NCI-H748 (cell line): ENCODE measurements at regions not wholly inside any gene's neighbourhood (a gene's known extent, or its start where the extent isn't known, plus 50 kb on each side); places are given as distances from the start of the nearest gene placed in this dataset.
"Not testable (repeated sequence)": the region's sequence is repeated elsewhere in the genome, so short reads cannot be mapped to it uniquely, and the experiment has no call there.

Experiments
- DNase-seq: peaks from one replicate; lab custom pipeline; 2025; ENCODE audit not compliant: unreplicated experiment; lab: John Stamatoyannopoulos, UW

DNA sequence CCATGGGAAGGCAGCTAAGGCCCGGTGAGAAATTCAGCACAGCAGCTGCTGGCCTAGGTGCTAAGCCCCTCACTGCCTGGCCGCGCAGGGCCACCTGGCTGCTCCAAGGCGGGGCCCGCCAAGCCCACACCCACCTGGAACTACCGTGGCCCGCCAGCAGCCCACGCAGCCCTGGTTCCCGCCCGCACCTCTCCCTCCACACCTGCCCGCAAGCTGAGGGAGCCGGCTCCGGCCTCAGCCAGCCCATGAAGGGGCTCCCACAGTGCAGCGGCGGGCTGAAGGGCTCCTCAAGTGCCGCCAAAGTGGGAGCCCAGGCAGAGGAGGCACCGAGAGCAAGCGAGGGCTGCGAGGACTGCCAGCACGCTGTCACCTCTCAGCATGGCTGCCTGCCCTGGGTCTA is 146.9 kb upstream of the APOOL start:
- DNase-seq = not testable (repeated sequence)

DNA sequence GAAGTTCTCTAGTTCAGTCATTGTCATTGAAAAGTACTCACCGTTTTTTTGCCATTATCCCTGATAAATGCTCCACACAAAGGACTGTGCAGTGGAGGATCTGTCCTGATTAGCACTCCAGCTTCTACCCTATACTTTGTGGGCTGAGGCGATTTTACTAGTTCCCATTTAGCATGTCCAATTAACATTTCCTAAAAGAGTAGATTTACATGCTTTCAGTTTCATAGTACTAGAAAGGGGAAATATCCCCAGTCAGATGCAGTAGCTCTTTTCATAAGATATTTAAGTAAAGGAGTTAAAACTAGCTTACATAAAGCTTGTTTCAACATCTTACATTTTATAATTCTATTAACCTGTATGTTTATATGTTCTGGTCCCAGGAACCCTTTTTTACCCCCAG is 144.9 kb upstream of the APOOL start:
- not testable (repeated sequence) for DNase-seq

DNA sequence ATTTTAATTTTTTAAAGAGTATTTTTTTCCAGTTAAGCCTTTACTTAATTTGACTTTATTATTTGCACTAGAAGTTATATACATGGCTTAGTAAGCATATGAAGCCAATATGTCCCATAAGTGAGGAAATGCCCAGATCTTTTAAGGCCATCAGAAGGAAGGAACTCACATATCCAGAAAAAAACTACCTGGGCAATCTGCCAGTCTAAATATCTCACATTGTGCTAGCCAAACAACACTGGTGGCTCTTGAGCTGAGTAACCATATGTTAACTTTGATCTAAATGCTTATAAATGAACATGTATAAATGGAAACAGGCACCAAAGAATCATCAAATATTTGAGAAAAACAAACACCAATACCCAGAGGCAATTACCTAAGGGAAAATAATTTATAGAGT is 138.6 kb upstream of the APOOL start:
- DNase-seq = peak; percentile 84

DNA sequence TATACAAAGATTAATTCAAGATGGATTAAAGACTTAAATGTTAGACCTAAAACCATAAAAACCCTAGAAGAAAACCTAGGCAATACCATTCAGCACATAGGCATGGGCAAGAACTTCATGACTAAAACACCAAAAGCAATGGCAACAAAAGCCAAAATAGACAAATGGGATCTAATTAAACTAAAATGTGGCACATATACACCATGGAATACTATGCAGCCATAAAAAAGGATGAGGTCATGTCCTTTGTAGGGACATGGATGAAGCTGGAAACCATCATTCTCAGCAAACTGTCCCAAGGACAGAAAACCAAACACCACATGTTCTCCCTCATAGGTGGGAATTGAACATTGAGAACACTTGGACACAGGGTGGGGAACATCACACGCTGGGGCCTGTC is 133.4 kb upstream of the APOOL start:
- not testable (repeated sequence) for DNase-seq

DNA sequence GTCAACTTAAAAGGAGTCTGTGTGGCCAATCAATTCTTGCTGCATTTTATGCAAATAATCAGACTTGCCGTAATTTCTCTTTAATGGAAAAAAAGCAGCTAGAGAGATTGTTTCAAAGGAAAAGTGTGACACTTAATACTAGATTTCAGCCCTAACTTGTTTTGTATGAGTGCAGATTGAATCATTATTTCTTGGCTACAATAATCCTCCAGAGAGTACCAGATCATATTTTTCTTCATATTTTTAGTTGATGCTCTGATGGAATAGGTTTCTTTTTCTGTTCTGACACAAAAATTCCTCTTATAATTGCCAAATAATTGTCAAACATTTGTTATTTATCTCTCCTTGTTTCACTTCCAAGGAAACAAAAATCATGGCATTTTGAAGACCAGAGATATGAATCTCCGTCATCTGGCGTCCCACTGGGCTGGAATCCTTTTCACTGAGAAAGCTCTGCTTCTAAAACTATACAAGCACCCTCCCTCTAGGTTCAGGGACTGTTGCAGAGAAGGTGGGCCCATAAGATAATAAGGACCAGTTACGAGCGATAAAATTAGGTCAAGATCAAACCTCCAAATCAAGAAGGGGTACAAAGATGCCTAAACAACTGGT is 131.4 kb upstream of the APOOL start:
- not testable (repeated sequence) for DNase-seq

DNA sequence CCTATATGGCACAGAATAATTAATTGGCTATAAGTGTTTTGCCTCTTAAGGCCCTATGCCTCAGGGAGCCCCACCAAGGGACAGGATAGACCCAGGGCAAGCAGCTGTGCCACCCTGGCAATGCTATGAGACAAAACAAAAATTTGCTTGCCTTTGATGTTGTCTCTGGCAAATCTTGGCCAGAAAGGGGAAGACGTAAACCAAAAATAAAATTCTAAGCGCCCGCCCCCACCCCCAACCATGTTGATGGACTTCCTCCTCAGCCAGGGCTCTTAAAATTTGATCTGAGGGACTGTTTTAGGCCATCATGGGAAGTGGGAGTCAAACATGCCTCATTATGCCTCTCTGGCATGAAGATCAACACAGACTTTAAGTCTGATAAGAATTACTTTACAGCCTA is 130.5 kb upstream of the APOOL start:
- no peak for DNase-seq

DNA sequence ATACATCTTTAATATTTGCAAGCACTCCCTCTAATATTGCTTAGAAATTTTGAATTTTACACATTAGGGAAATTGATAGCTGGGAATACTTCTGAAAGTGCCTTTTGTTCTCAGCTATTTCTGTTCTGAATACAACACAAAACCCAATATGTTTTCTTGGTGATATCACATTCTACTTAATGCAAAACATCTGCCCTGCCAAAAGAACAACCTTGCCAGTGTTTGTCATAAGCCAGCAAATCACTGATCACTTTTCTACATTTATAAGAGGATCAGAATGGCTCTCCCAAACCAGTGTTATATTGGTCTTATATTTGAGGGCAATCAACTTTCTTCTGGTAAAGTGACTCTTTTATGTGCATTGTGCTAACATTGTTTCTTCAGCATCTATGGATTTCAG is 126.8 kb upstream of the APOOL start:
- DNase-seq = no peak

DNA sequence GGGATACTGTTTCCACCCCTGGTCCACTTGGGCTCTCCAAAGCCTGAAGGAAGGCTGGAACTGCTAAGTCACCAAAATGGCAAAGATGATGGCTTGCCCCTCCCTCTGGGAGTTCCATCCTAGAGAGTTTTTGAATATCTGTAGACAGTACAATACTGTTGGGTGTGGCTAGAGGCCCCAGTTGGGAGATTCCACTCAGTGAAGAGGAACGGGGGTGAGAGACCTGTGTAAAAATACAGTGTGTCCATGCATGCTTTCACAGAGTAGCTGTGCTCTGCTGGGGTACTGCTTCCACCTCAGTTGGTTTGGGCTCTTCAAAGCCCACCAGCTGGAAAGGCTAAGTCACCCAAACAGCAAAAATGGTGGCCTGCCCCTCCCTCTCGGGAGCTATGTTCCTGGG is 109.8 kb upstream of the APOOL start:
- no peak for DNase-seq

DNA sequence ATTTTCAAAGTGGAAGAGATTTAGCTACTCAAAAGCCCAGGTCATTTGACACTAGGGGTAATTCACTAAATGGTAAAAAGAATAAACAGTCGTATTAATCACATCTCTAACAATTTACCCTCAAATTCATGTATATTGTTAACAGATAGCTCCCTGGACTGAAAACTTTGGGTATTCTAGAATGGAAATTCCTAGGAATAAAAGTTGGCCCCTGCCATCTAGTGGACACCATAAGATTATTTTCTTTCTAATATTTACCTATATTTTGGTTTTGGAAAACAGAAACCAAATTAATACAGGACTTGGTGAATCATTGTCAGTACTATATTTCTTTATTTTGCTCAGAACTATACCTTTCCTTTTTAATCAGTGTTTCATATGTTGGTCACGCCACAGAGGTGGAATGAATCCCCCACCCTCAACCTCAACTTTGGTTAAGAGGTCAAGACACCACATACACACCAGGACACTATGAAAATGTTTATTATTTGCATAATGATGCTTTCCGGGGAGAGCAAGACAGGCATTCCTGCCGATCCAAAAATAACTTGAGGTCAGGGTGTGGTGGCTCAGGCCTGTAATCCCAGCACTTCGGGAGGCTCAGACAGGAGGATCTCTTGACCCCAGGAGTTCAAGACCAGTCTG is 96.2 kb upstream of the APOOL start:
- DNase-seq = peak; percentile 30

DNA sequence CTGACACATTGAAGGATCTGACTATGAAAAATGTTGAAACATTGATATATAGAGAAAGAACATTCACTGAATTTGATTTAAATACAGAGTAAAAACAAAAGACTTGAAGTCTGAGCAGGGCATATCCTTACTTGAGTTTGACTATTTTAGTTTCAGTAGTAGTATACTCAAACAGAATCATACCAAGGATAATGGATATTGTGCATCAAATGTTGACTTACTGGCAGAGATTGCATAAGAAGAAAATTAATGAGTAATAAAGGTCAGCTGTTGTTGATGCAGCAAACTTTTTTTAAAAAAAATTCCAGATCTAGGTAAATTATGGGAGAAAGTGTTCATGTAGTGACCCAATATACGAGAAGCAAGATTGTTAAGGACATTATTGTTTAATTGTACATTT is 94.5 kb upstream of the APOOL start:
- no peak for DNase-seq

DNA sequence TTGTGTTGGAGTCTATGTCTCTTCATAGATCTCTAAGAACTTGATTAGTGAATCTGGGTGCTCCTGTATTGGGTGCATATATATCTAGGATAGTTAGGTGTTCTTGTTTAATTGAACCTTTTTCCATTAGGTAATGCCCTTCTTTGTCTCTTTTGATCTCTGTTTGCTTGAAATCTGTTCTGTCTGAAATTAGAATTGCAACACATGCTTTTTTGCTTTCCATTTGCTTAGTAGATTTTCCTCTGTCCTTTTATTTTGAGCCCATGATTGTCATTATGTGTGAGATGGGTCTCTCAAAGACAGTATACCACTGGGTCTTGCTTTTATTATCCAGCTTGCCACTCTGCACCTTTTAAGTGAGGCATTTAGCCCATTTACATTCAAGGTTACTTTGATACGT is 79.1 kb upstream of the APOOL start:
- DNase-seq = no peak

DNA sequence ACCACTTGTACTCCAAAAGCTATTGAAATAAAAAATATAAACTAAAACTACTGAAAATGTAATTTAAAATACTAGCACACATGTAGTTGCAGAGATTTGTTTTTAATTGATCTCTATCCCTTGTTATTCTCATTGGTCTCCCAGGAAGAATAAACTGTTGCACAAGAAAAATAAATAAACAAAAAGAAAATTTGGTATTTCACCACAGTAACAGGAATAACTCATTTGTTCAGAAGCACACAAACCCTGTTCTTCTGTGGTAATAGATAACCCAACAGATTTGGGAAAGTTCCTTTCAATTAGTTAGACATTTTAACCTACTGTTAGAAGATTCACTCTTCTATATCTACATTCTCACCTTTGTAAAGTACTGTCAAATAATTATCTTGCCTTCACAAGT is 70.9 kb upstream of the APOOL start:
- DNase-seq = no peak

DNA sequence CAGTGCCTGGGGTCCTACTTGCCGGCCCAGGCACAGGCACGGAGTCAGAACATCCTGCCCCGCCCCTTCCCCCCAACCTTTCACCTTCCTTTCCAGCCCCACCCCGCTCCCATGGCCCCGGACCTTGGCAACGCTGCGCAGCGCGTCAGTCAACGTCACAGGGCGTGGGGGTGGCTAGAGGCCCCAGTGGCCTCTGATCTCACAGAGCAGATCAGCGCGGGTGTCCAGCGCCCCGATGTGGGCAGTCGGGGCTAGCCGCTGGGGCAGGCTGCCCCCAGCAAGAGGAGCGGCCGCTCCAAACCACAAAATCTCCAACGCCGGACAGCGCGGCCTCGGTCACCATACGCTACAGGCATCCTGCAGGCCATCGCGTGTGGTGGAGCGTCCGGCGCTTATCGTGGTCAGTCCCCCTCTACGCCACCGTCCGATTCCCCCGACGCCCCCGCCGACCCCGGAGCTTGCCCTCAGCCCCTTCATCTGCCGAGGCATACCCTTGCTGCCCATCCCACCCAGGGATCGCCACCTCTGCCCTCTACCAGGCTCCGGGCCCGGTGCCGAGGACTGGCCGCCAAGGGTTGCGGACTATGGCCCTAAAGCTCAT is 69.6 kb upstream of the APOOL start:
- DNase-seq = no peak
